SK-N-SH (cell line): ENCODE measurements at regions not wholly inside any gene's neighbourhood (a gene's known extent, or its start where the extent isn't known, plus 50 kb on each side); places are given as distances from the start of the nearest gene placed in this dataset.

Experiments used
- CTCF ChIA-PET: fragments of 300-600, 350-600 bp; formaldehyde crosslinking; extraction: SDS; loops from one replicate; lab custom pipeline; 2021; lab: Yijun Ruan, JAX
- POLR2A ChIA-PET: fragments of 350-600 bp; sonication (Branson Sonifier 250); formaldehyde crosslinking; extraction: SDS; loops from one replicate; lab custom pipeline; 2020; ENCODE audit warnings: antibody characterized with exemption, inconsistent platforms; lab: Yijun Ruan, JAX
- DNase-seq: peaks from one replicate; pipeline ENCODE4 v3.0.0; 2012
- H2AFZ ChIP-seq: fragments of 200-600 bp; sonication (generic); 2 replicates; pipeline ENCODE4 v1.8.1; 2016; ENCODE audit warnings: antibody characterized with exemption, mild to moderate bottlenecking, low read depth
- H3F3A ChIP-seq: fragments of 200-600 bp; sonication (generic); replicated peaks from 2 replicates; pipeline ENCODE3; 2016; ENCODE audit warnings: antibody characterized with exemption, mild to moderate bottlenecking; ENCODE audit not compliant: insufficient read depth
- H3K27ac ChIP-seq, 2 experiments: fragments of 200-500 bp in 1 of 2; fragments of 200-600 bp in 1 of 2; sonication (Bioruptor generic) in 1 of 2; sonication (generic), shearing (Covaris generic) in 1 of 2; 2 replicates each; pipeline versions ENCODE4 v1.5.1 to v1.6.1; 2014 to 2016; ENCODE audit warnings: low read depth in 2 of 2, inconsistent platforms in 1 of 2, low read length in 1 of 2, mild to moderate bottlenecking in 1 of 2, mixed read lengths in 1 of 2
- H3K27me3 ChIP-seq: fragments of 200-600 bp; sonication (generic), shearing (Covaris generic); 2 replicates; pipeline ENCODE4 v1.6.1; 2016; ENCODE audit warnings: mixed run types; ENCODE audit not compliant: insufficient read depth
- H3K36me3 ChIP-seq, 2 experiments: fragments of 200-500 bp in 1 of 2; fragments of 200-600 bp in 1 of 2; sonication (Bioruptor generic) in 1 of 2; sonication (generic) in 1 of 2; replicated peaks in 1 of 2; 2 replicates each; pipeline versions ENCODE3 to v1.5.1; 2014 to 2016; ENCODE audit warnings: low read length in 1 of 2, mild to moderate bottlenecking in 1 of 2; ENCODE audit not compliant: insufficient read depth in 2 of 2, control insufficient read depth in 1 of 2
- H3K4me1 ChIP-seq, 2 experiments: fragments of 200-500 bp in 1 of 2; fragments of 200-600 bp in 1 of 2; sonication (Bioruptor generic) in 1 of 2; sonication (generic), shearing (Covaris generic) in 1 of 2; 2 replicates each; pipeline versions ENCODE4 v1.5.1 to v1.6.1; 2014 to 2016; ENCODE audit warnings: low read depth in 1 of 2, low read length in 1 of 2, mixed run types in 1 of 2; ENCODE audit not compliant: insufficient read depth in 2 of 2, control insufficient read depth in 1 of 2
- H3K4me2 ChIP-seq: fragments of 200-600 bp; sonication (generic), shearing (Covaris generic); 2 replicates; pipeline ENCODE4 v1.6.1; 2017; ENCODE audit warnings: mixed run types
- H3K4me3 ChIP-seq, 2 experiments: fragments of 200-500 bp in 1 of 2; fragments of 200-600 bp in 1 of 2; sonication (Bioruptor generic) in 1 of 2; sonication (generic), shearing (Covaris generic) in 1 of 2; 2 replicates each; pipeline versions ENCODE4 v1.5.1 to v1.8.1; 2014 to 2016; ENCODE audit warnings: low read depth in 2 of 2, inconsistent platforms in 1 of 2, low read length in 1 of 2, mild to moderate bottlenecking in 1 of 2, mixed read lengths in 1 of 2, moderate library complexity in 1 of 2
- H3K79me2 ChIP-seq: fragments of 200-600 bp; sonication (generic); 2 replicates; pipeline ENCODE4 v1.8.1; 2017; ENCODE audit warnings: mild to moderate bottlenecking; ENCODE audit not compliant: insufficient read depth
- H3K9ac ChIP-seq: fragments of 200-600 bp; sonication (generic); 2 replicates; pipeline ENCODE4 v1.6.1; 2017; ENCODE audit warnings: mixed run types
- H3K9me2 ChIP-seq: fragments of 200-600 bp; sonication (generic); 2 replicates; pipeline ENCODE4 v1.6.1; 2017; ENCODE audit warnings: mixed run types
- H3K9me3 ChIP-seq: fragments of 200-600 bp; sonication (generic); 2 replicates; pipeline ENCODE4 v1.6.1; 2017; ENCODE audit warnings: mixed run types, mild to moderate bottlenecking, moderate library complexity
- H4K20me1 ChIP-seq: fragments of 200-600 bp; sonication (generic); 2 replicates; pipeline ENCODE4 v1.6.1; 2017; ENCODE audit warnings: mild to moderate bottlenecking, mixed run types; ENCODE audit not compliant: insufficient read depth
- CTCF ChIP-seq: fragments of 200-600 bp; sonication (generic); IDR thresholded peaks from 2 replicates; pipeline ENCODE4 v1.6.1; 2017; ENCODE audit warnings: antibody characterized with exemption, mild to moderate bottlenecking, moderate library complexity
- FOXJ3 ChIP-seq: sonication (generic); formaldehyde crosslinking; IDR thresholded peaks from 2 replicates; pipeline ENCODE4 v1.5.1; 2020; ENCODE audit warnings: mild to moderate bottlenecking, missing genetic modification reagents
- IRF3 ChIP-seq: fragments of 150-350 bp; IDR thresholded peaks from 2 replicates; pipeline ENCODE4 v1.6.1; 2016; ENCODE audit warnings: mild to moderate bottlenecking, low read depth, low read length
- JUND ChIP-seq: IDR thresholded peaks from 2 replicates; pipeline ENCODE4 v1.4.0; 2012
- MAX ChIP-seq: IDR thresholded peaks from 2 replicates; pipeline ENCODE4 v1.4.0; 2012; ENCODE audit warnings: low read depth
- NRF1 ChIP-seq: IDR thresholded peaks from 2 replicates; pipeline ENCODE4 v1.6.1; 2012; ENCODE audit warnings: low read depth, mild to moderate bottlenecking, low read length
- POLR2AphosphoS5 ChIP-seq: IDR thresholded peaks from 2 replicates; pipeline ENCODE4 v1.6.1; 2012; ENCODE audit warnings: low read depth, low read length
- REST ChIP-seq: IDR thresholded peaks from 2 replicates; pipeline ENCODE4 v1.6.1; 2012; ENCODE audit warnings: mild to moderate bottlenecking, low read depth, low read length, moderate library complexity
- SIN3A ChIP-seq: IDR thresholded peaks from 2 replicates; pipeline ENCODE4 v1.6.1; 2012; ENCODE audit warnings: low read depth, mild to moderate bottlenecking, low read length, moderate library complexity, borderline replicate concordance
- TAF1 ChIP-seq: IDR thresholded peaks from 2 replicates; pipeline ENCODE4 v1.6.1; 2012; ENCODE audit warnings: low read depth, mild to moderate bottlenecking, low read length, moderate library complexity, borderline replicate concordance
- TEAD4 ChIP-seq: IDR thresholded peaks from 2 replicates; pipeline ENCODE4 v1.4.0; 2012; ENCODE audit warnings: mild to moderate bottlenecking, borderline replicate concordance; ENCODE audit not compliant: insufficient read depth
- USF1 ChIP-seq: IDR thresholded peaks from 2 replicates; pipeline ENCODE4 v1.4.0; 2012; ENCODE audit warnings: low read depth, borderline replicate concordance
- WGBS: methylation state at CpG from one replicate; pipeline ENCODE4 v1.1.6; 2017; ENCODE audit warnings: low lambda C conversion rate; 5-methylcytosine and 5-hydroxymethylcytosine counted together

- Histone ChIP-seq H3K4me1 (peaks cover 7 to 17% of the 10 kb centered on the region in 2 experiments; a peak in 1 of 4 replicates), H3K4me3 (no peak overlapping the region), H3K9me3 (no peaks in the 10 kb centered on the region), H3K27me3 (no peaks in the 10 kb centered on the region), H3K4me2 (no peak overlapping the region), H3K9me2 (no peaks in the 10 kb centered on the region), H3K36me3 (no peaks in the 10 kb centered on the region), H4K20me1 (no peaks in the 10 kb centered on the region), H3K27ac (no peak overlapping the region)
- DNase-seq, result no peak
- 93% methylated on average over 5 of the region's 5 CpGs for WGBS
- CTCF ChIA-PET, result no interaction called here
- TF ChIP-seq SIN3A, result no peak
- TF ChIP-seq NRF1, result no peak
- no peak for TF ChIP-seq JUND
- no peak for TF ChIP-seq REST
- TF ChIP-seq FOXJ3 (CRISPR knock-in tag), result no peak
- TF ChIP-seq TEAD4, result no peak
- TF ChIP-seq MAX, result no peak
- no peak for TF ChIP-seq CTCF
- no peak for TF ChIP-seq TAF1
- TF ChIP-seq USF1, result no peak
- TF ChIP-seq IRF3, result no peak
- TF ChIP-seq POLR2AphosphoS5, result no peak
- TF ChIP-seq, all 33 proteins: peak for 0
- Histone ChIP-seq H3K9ac (no peak overlapping the region), H3F3A (no peaks in the 10 kb centered on the region), H2AFZ (no peak overlapping the region), H3K79me2 (no peaks in the 10 kb centered on the region)
- POLR2A ChIA-PET, result no interaction called here
These were observed 88.7 kb upstream of the NRP1 start for GRCh38 chr10:33423154-33423529.
